Suprapubic skin (tissue), 4 donors: ENCODE measurements at regions not wholly inside any gene's neighbourhood (a gene's known extent, or its start where the extent isn't known, plus 50 kb on each side); places are given as distances from the start of the nearest gene placed in this dataset.

Experiments used
- DNase-seq, 2 donors: peaks; one replicate each; pipeline ENCODE4 v3.0.0-alpha.2; 2019; ENCODE audit warnings: low spot score in 2 of 2
- H3K27ac ChIP-seq: fragments of 200-600 bp; sonication (generic); one replicate; pipeline ENCODE4 v1.5.1; 2019
- H3K27me3 ChIP-seq: fragments of 200-600 bp; sonication (generic); one replicate; pipeline ENCODE4 v1.5.1; 2019
- H3K36me3 ChIP-seq: fragments of 200-600 bp; sonication (generic); one replicate; pipeline ENCODE4 v1.5.1; 2019
- H3K4me1 ChIP-seq: fragments of 200-600 bp; sonication (generic); one replicate; pipeline ENCODE4 v1.5.1; 2019
- H3K4me3 ChIP-seq: fragments of 200-600 bp; sonication (generic); one replicate; pipeline ENCODE4 v1.5.1; 2019; ENCODE audit warnings: mild to moderate bottlenecking
- H3K9me3 ChIP-seq: fragments of 200-600 bp; sonication (generic); one replicate; pipeline ENCODE4 v1.5.1; 2019
- EP300 ChIP-seq: sonication (generic); formaldehyde crosslinking; IDR thresholded peaks from one replicate; pipeline ENCODE4 v1.6.1; 2017; ENCODE audit warnings: antibody characterized with exemption
- POLR2A ChIP-seq, 2 donors: fragments of 450-650 bp; IDR thresholded peaks; one replicate each; pipeline ENCODE4 v1.6.1; 2017; ENCODE audit warnings: antibody characterized with exemption in 2 of 2, mild to moderate bottlenecking in 2 of 2, moderate library complexity in 2 of 2
- POLR2AphosphoS5 ChIP-seq, 3 donors: sonication (generic); formaldehyde crosslinking; IDR thresholded peaks; one replicate each; pipeline ENCODE4 v1.6.1; 2017; ENCODE audit warnings: antibody characterized with exemption in 3 of 3
- WGBS: methylation state at CpG from one replicate; pipeline ENCODE4 v1.1.5; 2018; 5-methylcytosine and 5-hydroxymethylcytosine counted together
- TF ChIP-seq, protein P1 (sequence below), 2 donors: fragments of 200-600 bp in 1 of 2; fragments of 450-650 bp in 1 of 2; sonication (generic) in 1 of 2; IDR thresholded peaks; one replicate each; pipeline ENCODE4 v1.5.1; 2016 to 2019; ENCODE audit warnings: antibody characterized with exemption in 2 of 2, mild to moderate bottlenecking in 1 of 2, moderate library complexity in 1 of 2

DNA sequence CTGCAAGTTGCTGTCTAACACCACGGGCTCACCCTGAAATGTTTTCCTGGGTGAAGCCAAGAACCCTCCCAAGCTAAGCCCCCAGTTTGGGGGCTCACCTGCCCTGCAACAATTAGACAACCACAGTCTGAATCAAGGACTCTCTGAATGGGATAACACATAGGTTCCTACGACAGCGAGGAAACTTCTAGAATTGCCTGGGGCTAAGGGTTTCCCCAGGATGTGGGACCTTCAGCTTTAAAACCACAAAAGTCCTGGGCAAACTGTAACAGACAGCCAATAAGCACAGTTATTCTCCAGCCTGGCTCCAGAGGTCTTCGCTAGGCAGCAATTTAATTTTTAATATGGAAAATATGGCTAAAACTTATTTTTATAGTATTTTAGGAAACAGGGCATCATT, 162.6 kb downstream of the PRKX start:
- H3K27me3 ChIP-seq = no peaks in the 10 kb centered on the region
- no peaks in the 10 kb centered on the region for H3K36me3 ChIP-seq
- H3K4me3 ChIP-seq = no peak overlapping the region
- no peak for DNase-seq
- H3K9me3 ChIP-seq = no peaks in the 10 kb centered on the region
- no peak overlapping the region for H3K27ac ChIP-seq
- 83% methylated on average over 4 of the region's 4 CpGs for WGBS
- TF ChIP-seq, protein P1, sequence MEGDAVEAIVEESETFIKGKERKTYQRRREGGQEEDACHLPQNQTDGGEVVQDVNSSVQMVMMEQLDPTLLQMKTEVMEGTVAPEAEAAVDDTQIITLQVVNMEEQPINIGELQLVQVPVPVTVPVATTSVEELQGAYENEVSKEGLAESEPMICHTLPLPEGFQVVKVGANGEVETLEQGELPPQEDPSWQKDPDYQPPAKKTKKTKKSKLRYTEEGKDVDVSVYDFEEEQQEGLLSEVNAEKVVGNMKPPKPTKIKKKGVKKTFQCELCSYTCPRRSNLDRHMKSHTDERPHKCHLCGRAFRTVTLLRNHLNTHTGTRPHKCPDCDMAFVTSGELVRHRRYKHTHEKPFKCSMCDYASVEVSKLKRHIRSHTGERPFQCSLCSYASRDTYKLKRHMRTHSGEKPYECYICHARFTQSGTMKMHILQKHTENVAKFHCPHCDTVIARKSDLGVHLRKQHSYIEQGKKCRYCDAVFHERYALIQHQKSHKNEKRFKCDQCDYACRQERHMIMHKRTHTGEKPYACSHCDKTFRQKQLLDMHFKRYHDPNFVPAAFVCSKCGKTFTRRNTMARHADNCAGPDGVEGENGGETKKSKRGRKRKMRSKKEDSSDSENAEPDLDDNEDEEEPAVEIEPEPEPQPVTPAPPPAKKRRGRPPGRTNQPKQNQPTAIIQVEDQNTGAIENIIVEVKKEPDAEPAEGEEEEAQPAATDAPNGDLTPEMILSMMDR (IDR thresholded peaks at IDR 0.05) = no peak
- TF ChIP-seq POLR2A (IDR thresholded peaks at IDR 0.05) (no peak), POLR2AphosphoS5 (IDR thresholded peaks at IDR 0.05) (no peak), EP300 (no peak)
- H3K4me1 ChIP-seq = peaks cover 12% of the 10 kb centered on the region

DNA sequence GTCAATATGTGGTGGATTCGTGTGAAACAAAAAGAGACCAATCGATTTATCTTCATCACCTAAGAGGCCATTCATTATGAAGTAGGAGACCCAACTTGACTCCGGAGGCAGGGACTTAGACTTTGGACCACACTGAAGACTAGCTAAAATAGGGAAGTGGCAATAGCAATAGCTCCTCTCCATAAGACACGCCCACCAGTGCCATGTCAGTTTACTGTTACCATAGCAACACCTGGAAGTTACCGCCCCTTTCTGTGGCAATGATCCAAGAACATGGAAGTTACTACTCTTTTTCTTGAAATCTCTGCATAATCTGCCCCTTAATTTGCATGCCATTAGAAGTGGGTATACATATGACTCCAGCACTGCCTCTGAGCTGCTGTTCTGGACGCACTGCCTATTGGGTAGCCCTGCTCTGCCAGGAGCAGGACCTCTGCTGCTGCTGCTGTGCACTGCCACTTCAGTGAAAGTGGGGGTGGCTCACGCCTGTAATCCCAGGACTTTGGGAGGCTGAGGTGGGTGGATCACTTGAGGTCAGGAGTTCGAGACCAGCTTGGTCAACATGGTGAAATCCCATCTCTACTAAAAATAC, 163.2 kb downstream of the PRKX start:
- TF ChIP-seq, protein P1 (IDR thresholded peaks at IDR 0.05) = no peak
- no peak for TF ChIP-seq EP300
- TF ChIP-seq POLR2A (IDR thresholded peaks at IDR 0.05) = no peak
- TF ChIP-seq POLR2AphosphoS5 (IDR thresholded peaks at IDR 0.05) = no peak
- Histone ChIP-seq H3K27me3 (no peaks in the 10 kb centered on the region), H3K27ac (no peak overlapping the region), H3K9me3 (no peaks in the 10 kb centered on the region), H3K4me1 (peaks cover 12% of the 10 kb centered on the region), H3K4me3 (no peak overlapping the region), H3K36me3 (no peaks in the 10 kb centered on the region)
- DNase-seq = no peak
- 78% methylated on average over 8 of the region's 8 CpGs for WGBS

DNA sequence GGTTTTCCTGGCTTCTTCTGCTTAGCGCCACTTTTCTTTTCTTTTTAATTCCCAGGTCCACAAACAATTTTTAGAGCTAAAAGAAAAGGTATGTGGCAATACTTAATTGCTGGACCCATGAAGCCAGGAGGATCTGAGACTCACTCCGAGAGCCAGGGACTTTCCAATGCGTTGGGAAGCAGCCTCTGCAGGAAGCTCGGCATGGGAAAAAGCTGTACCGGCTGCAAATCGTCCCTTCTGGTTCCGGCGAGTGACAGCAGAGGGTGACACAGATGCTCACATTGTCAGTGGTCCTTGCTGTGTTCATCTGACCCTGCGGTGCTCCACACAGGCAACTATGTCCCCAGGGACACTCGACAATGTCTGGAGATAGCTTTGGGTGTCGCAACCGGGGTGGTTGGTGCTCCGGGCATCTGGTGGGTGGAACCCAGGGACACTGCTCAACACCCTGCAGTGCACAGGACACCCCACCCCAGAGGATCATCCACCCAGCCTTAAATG, 164.0 kb downstream of the PRKX start:
- no peak overlapping the region for H3K27ac ChIP-seq

DNA sequence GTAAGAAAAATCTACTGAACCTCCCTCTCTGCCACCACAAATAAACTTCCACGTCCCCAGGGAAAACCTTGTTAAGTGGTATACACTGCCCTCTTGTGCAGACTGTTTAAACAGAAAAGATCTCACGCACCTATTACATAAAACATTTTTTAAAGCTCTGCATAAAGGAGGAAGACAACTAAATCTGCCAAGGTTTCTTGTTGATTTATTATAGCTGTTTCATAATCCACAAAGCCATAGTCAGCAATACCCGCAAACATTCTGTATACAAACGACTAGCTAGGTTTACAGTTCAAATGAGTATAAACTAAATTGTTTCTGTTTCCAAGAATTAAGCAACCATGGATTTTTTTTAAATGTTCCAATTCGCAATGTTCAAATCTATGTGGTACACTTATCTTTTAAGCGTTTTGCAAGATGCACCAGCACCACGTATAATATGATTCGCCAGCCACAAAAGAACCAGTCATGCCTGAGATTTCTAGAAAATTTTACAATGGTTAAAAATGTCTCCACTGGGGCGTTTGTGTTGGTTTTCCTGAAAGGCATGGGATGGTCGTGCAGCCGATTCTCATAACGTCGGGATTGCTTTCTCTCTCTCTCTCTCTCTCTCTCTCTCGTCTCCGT, 164.6 kb downstream of the PRKX start:
- H3K36me3 ChIP-seq = no peaks in the 10 kb centered on the region
- no peaks in the 10 kb centered on the region for H3K9me3 ChIP-seq
- 15% methylated on average over 15 of the region's 15 CpGs for WGBS
- TF ChIP-seq, protein P1 (IDR thresholded peaks at IDR 0.05) = no peak
- no peak for TF ChIP-seq POLR2AphosphoS5 (IDR thresholded peaks at IDR 0.05)
- no peak for TF ChIP-seq EP300
- TF ChIP-seq POLR2A (IDR thresholded peaks at IDR 0.05) = no peak
- peak overlapping the region; percentile 30 for H3K4me3 ChIP-seq
- H3K27ac ChIP-seq = no peak overlapping the region
- no peak for DNase-seq
- no peaks in the 10 kb centered on the region for H3K27me3 ChIP-seq
- peaks cover 12% of the 10 kb centered on the region for H3K4me1 ChIP-seq

More for the DNA sequence above, 164.0 kb downstream of the PRKX start:
- no peaks in the 10 kb centered on the region for H3K27me3 ChIP-seq
- TF ChIP-seq, protein P1 (IDR thresholded peaks at IDR 0.05) = no peak
- TF ChIP-seq EP300 (no peak), POLR2A (IDR thresholded peaks at IDR 0.05) (no peak), POLR2AphosphoS5 (IDR thresholded peaks at IDR 0.05) (no peak)
- H3K4me1 ChIP-seq = peaks cover 12% of the 10 kb centered on the region
- H3K4me3 ChIP-seq = peak overlapping the region; percentile 30
- DNase-seq = no peak
- H3K36me3 ChIP-seq = no peaks in the 10 kb centered on the region
- no peaks in the 10 kb centered on the region for H3K9me3 ChIP-seq
- 19% methylated on average over 6 of the region's 13 CpGs for WGBS

DNA sequence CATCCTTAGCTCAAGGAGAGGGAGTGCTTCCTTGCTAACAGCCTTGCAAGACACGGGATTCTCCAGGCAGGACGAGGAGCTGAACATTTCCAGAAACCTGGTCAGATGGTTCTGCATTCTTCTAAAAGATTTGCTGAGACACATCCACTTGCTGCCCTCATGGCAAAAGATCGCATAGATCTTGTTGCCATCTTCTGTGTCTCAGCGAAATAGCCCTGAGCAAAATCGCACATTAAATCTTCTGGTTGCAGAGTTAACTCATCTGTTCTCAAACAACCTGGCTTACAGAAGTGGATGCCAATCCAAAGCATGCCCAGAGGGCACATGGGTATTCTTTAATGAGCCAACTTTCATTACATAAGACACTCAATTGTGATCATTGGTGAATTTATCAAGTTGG, 167.5 kb downstream of the PRKX start:
- no peaks in the 10 kb centered on the region for H3K36me3 ChIP-seq
- no peaks in the 10 kb centered on the region for H3K27me3 ChIP-seq
- H3K4me3 ChIP-seq = no peak overlapping the region
- 19% methylated on average over 5 of the region's 5 CpGs for WGBS
- TF ChIP-seq POLR2AphosphoS5 (IDR thresholded peaks at IDR 0.05) (no peak), POLR2A (IDR thresholded peaks at IDR 0.05) (no peak), EP300 (no peak)
- TF ChIP-seq, protein P1 (IDR thresholded peaks at IDR 0.05) = no peak
- H3K9me3 ChIP-seq = no peaks in the 10 kb centered on the region
- no peak overlapping the region for H3K27ac ChIP-seq
- peaks cover 12% of the 10 kb centered on the region for H3K4me1 ChIP-seq
- no peak for DNase-seq
